ENCODE measurements at regions not wholly inside any gene's neighbourhood (a gene's known extent, or its start where the extent isn't known, plus 50 kb on each side); places are given as distances from the start of the nearest gene placed in this dataset.

DNA sequence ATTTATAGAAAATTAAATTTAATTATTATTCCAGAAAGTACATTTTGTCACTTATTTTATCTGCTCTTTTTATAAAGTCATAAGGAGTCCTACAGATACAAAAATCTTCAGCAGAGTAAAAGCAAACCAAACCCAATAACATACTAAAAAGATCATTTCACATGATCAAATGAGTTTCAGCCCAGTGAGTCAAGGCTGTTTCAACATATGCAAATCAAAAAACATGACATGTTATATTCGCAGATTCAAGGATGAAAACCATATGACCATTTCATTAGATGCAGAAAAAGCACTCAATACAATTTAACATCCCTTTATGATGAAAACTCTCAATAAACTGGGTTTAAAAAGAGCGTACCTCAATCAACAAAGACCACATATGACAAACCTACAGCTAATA is 214.3 kb downstream of the FAT4 start:
- H3K9ac ChIP-seq (ENCODE audit: insufficient read depth in 1 of 2, low read length in 2 of 2), result no peak overlapping the region
- H3K4me3 ChIP-seq, result no peak overlapping the region
- no peaks in the 10 kb centered on the region for H3K27me3 ChIP-seq (ENCODE audit: control insufficient read depth in 3 of 3, insufficient read depth in 3 of 3, low read length in 2 of 3)
- no peaks in the 10 kb centered on the region for H3K9me3 ChIP-seq (ENCODE audit: control insufficient read depth in 4 of 4, insufficient read depth in 3 of 4, low read length in 3 of 4)
- TF ChIP-seq, protein P1, sequence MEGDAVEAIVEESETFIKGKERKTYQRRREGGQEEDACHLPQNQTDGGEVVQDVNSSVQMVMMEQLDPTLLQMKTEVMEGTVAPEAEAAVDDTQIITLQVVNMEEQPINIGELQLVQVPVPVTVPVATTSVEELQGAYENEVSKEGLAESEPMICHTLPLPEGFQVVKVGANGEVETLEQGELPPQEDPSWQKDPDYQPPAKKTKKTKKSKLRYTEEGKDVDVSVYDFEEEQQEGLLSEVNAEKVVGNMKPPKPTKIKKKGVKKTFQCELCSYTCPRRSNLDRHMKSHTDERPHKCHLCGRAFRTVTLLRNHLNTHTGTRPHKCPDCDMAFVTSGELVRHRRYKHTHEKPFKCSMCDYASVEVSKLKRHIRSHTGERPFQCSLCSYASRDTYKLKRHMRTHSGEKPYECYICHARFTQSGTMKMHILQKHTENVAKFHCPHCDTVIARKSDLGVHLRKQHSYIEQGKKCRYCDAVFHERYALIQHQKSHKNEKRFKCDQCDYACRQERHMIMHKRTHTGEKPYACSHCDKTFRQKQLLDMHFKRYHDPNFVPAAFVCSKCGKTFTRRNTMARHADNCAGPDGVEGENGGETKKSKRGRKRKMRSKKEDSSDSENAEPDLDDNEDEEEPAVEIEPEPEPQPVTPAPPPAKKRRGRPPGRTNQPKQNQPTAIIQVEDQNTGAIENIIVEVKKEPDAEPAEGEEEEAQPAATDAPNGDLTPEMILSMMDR (IDR thresholded peaks at IDR 0.05; ENCODE audit: control extremely low read depth, extremely low read depth), result no peak
- WGBS, 2 donors, result 84 to 89% methylated on average over 2 of the region's 2 CpGs
- no peaks in the 10 kb centered on the region for H3K36me3 ChIP-seq (ENCODE audit: control insufficient read depth in 4 of 4, insufficient read depth in 4 of 4, low read length in 4 of 4)
- no peaks in the 10 kb centered on the region for H3K4me1 ChIP-seq (ENCODE audit: control insufficient read depth in 5 of 5, insufficient read depth in 5 of 5, low read length in 5 of 5)
- ATAC-seq (ENCODE audit: insufficient read depth, low FRiP score) (no peak), DNase-seq (no peak)
- H3K27ac ChIP-seq (ENCODE audit: low read depth in 1 of 2, low read length in 1 of 2), result no peak overlapping the region

DNA sequence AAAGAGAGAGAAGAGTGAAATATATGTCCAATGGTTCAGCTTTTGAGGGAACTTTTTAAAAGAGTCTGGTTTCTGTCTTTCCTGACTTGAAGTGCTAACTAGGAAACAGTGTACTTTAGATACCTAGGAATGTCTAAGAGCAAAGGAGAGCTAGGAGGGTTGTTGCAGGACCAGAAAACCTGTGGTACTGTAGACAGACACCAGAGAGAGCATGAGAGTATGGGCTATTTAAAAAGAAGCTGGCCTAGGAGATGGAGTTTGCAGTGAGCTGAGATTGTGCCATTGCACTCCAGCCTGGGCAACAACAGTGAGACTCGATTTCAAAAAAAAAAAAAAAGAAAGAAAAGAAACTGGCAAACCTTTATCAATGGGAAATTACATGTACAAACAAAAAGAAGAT is 223.9 kb downstream of the FAT4 start:
- Histone ChIP-seq H3K9me3 (ENCODE audit: control insufficient read depth in 4 of 4, insufficient read depth in 3 of 4, low read length in 3 of 4) (peaks cover 0 to 7% (median 1%) of the 10 kb centered on the region in 4 donors), H3K4me1 (ENCODE audit: control insufficient read depth in 5 of 5, insufficient read depth in 5 of 5, low read length in 5 of 5) (no peaks in the 10 kb centered on the region), H3K4me3 (no peak overlapping the region), H3K27me3 (ENCODE audit: control insufficient read depth in 3 of 3, insufficient read depth in 3 of 3, low read length in 2 of 3) (no peaks in the 10 kb centered on the region), H3K36me3 (ENCODE audit: control insufficient read depth in 4 of 4, insufficient read depth in 4 of 4, low read length in 4 of 4) (no peaks in the 10 kb centered on the region), H3K9ac (ENCODE audit: insufficient read depth in 1 of 2, low read length in 2 of 2) (no peak overlapping the region), H3K27ac (ENCODE audit: low read depth in 1 of 2, low read length in 1 of 2) (no peak overlapping the region)
- 51 to 94% methylated on average over 1 of the region's 1 CpG for WGBS, 2 donors
- TF ChIP-seq, protein P1 (IDR thresholded peaks at IDR 0.05; ENCODE audit: control extremely low read depth, extremely low read depth), result no peak
- peak in 1 of 3 donors; percentile 16 for DNase-seq
- no peak for ATAC-seq (ENCODE audit: insufficient read depth, low FRiP score)

DNA sequence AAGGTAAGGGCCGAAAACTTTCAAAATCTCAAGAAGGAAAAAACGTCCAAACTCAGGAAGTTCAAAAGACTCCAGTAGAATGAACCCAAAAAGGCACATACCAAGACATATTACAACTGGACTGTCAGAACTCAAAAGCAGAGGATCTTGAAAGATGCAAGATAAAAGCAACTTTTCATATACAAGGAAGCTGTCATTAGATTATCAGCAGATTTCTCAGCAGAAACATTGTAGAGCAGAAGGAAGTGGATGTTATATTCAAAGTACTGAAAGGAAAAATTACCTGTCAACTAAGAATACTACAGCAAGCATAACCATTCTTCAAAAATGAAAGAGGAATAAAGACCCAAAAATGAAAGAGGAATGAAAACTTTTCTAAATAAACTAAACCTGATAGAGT is 224.9 kb downstream of the FAT4 start:
- no peak for DNase-seq
- Histone ChIP-seq H3K9ac (ENCODE audit: insufficient read depth in 1 of 2, low read length in 2 of 2) (no peak overlapping the region), H3K4me3 (no peak overlapping the region), H3K27me3 (ENCODE audit: control insufficient read depth in 3 of 3, insufficient read depth in 3 of 3, low read length in 2 of 3) (no peaks in the 10 kb centered on the region), H3K9me3 (ENCODE audit: control insufficient read depth in 4 of 4, insufficient read depth in 3 of 4, low read length in 3 of 4) (peaks cover 0 to 7% (median 1%) of the 10 kb centered on the region in 4 donors), H3K36me3 (ENCODE audit: control insufficient read depth in 4 of 4, insufficient read depth in 4 of 4, low read length in 4 of 4) (no peaks in the 10 kb centered on the region), H3K4me1 (ENCODE audit: control insufficient read depth in 5 of 5, insufficient read depth in 5 of 5, low read length in 5 of 5) (no peaks in the 10 kb centered on the region), H3K27ac (ENCODE audit: low read depth in 1 of 2, low read length in 1 of 2) (no peak overlapping the region)
- TF ChIP-seq, protein P1 (IDR thresholded peaks at IDR 0.05; ENCODE audit: control extremely low read depth, extremely low read depth), result no peak
- no peak for ATAC-seq (ENCODE audit: insufficient read depth, low FRiP score)
- WGBS, 2 donors, result 52 to 78% methylated on average over 2 of the region's 2 CpGs

DNA sequence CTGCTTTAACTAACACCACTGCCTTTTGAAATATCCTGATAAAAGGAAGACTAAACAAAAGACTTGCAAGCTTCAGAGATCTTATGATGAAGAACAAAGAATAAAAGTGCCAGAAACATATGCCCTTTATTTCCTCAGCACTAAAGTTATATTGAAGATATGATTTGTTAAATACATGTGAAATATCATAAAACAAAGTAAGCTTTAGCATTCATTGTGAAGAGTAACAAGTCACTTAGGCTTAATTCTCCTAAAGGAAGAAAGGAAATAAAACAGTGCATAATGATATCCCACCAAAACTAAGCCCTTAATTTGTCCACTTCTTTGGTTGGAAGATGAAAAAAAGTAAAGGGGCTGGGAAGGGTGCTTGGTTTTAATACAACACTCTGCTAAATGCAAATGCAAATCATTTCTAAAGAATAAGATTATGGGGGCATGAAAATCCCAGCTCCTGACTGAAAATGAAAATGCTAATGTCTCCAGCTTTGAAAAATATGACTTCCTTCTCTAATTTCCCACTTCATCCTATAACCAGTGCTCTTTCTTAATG is 227.2 kb downstream of the FAT4 start:
- Histone ChIP-seq H3K4me3 (no peak overlapping the region), H3K36me3 (ENCODE audit: control insufficient read depth in 4 of 4, insufficient read depth in 4 of 4, low read length in 4 of 4) (no peaks in the 10 kb centered on the region), H3K4me1 (ENCODE audit: control insufficient read depth in 5 of 5, insufficient read depth in 5 of 5, low read length in 5 of 5) (no peaks in the 10 kb centered on the region), H3K9ac (ENCODE audit: insufficient read depth in 1 of 2, low read length in 2 of 2) (no peak overlapping the region), H3K27ac (ENCODE audit: low read depth in 1 of 2, low read length in 1 of 2) (no peak overlapping the region), H3K9me3 (ENCODE audit: control insufficient read depth in 4 of 4, insufficient read depth in 3 of 4, low read length in 3 of 4) (peaks cover 0 to 11% (median 4%) of the 10 kb centered on the region in 4 donors), H3K27me3 (ENCODE audit: control insufficient read depth in 3 of 3, insufficient read depth in 3 of 3, low read length in 2 of 3) (no peaks in the 10 kb centered on the region)
- ATAC-seq (ENCODE audit: insufficient read depth, low FRiP score) (no peak), DNase-seq (no peak)
- TF ChIP-seq, protein P1 (IDR thresholded peaks at IDR 0.05; ENCODE audit: control extremely low read depth, extremely low read depth), result no peak

Data from lung (tissue), 11 donors.